PC-3 (cell line): ENCODE measurements at regions not wholly inside any gene's neighbourhood (a gene's known extent, or its start where the extent isn't known, plus 50 kb on each side); places are given as distances from the start of the nearest gene placed in this dataset.

Source experiments
- ATAC-seq: fragments of 200-7000 bp; cut with Tn5 transposase; 2 replicates; pipeline ENCODE4 v1.9.1; 2020; ENCODE audit warnings: mild to moderate bottlenecking, moderate library complexity
- BruUV-seq: library from RNA; stranded (reverse); fragments of 400-500 nt; replicated peaks from 2 replicates; lab custom pipeline; 2021; lab: Mats Ljungman, UMichigan
- CTCF ChIA-PET: fragments of 300-600 bp; sonication (Branson Sonifier 250); formaldehyde crosslinking; loops from one replicate; lab custom pipeline; 2022; ENCODE audit warnings: antibody characterized with exemption; lab: Charles Lee
- POLR2A ChIA-PET: fragments of 300-600 bp; sonication (Branson Sonifier 250); formaldehyde crosslinking; loops from one replicate; lab custom pipeline; 2022; ENCODE audit warnings: antibody characterized with exemption; ENCODE audit not compliant: unreplicated experiment; lab: Charles Lee
- DNase-seq: peaks from one replicate; pipeline ENCODE4 v3.0.0-alpha.2; 2015
- H2AFZ ChIP-seq: fragments of 300-600 bp; sonication (generic); 2 replicates; pipeline ENCODE4 v1.6.0; 2016; ENCODE audit warnings: antibody characterized with exemption, low read length
- H3F3A ChIP-seq: fragments of 300-600 bp; sonication (generic); one replicate; pipeline ENCODE4 v1.6.0; 2017; ENCODE audit warnings: antibody characterized with exemption, low read length, control low read depth, mild to moderate bottlenecking; ENCODE audit not compliant: unreplicated experiment
- H3K27ac ChIP-seq: fragments of 300-600 bp; sonication (generic); 2 replicates; pipeline ENCODE4 v1.5.1; 2016; ENCODE audit warnings: mild to moderate bottlenecking, low read length
- H3K27me3 ChIP-seq: fragments of 300-600 bp; sonication (generic); 2 replicates; pipeline ENCODE4 v1.6.1; 2016; ENCODE audit warnings: low read length, mixed read lengths
- H3K36me3 ChIP-seq: fragments of 300-600 bp; sonication (generic); 2 replicates; pipeline ENCODE4 v1.6.1; 2016; ENCODE audit warnings: low read depth, mixed run types, low read length, mixed read lengths
- H3K4me1 ChIP-seq: fragments of 300-600 bp; sonication (generic); 2 replicates; pipeline ENCODE4 v1.5.1; 2016; ENCODE audit warnings: low read length; ENCODE audit not compliant: insufficient read depth
- H3K4me2 ChIP-seq: fragments of 300-600 bp; sonication (generic); 2 replicates; pipeline ENCODE4 v1.6.0; 2016; ENCODE audit warnings: low read length
- H3K4me3 ChIP-seq: fragments of 300-600 bp; sonication (generic); 2 replicates; pipeline ENCODE4 v1.5.1; 2016; ENCODE audit warnings: mild to moderate bottlenecking, low read length, mixed read lengths
- H3K79me2 ChIP-seq: fragments of 300-600 bp; sonication (generic); 2 replicates; pipeline ENCODE4 v1.6.1; 2017; ENCODE audit warnings: low read length, mixed read lengths
- H3K9ac ChIP-seq: fragments of 300-600 bp; sonication (generic); 2 replicates; pipeline ENCODE4 v1.6.0; 2016; ENCODE audit warnings: mild to moderate bottlenecking, low read length
- H3K9me2 ChIP-seq: fragments of 300-600 bp; sonication (generic); replicated peaks from 2 replicates; pipeline ENCODE4 v1.6.1; 2016; ENCODE audit warnings: mixed run types, low read length, mixed read lengths
- H3K9me3 ChIP-seq: fragments of 300-600 bp; sonication (generic); 2 replicates; pipeline ENCODE4 v1.6.1; 2016; ENCODE audit warnings: low read length, mixed read lengths
- H4K20me1 ChIP-seq: fragments of 300-600 bp; sonication (generic); 2 replicates; pipeline ENCODE4 v1.6.1; 2016; ENCODE audit warnings: low read length, mixed read lengths
- CTCF ChIP-seq: fragments of 300-600 bp; sonication (generic); conservative IDR thresholded peaks from 2 replicates; pipeline ENCODE4 v1.5.1; 2017; ENCODE audit warnings: antibody characterized with exemption, low read depth, mild to moderate bottlenecking, low read length
- EZH2 ChIP-seq: fragments of 300-600 bp; sonication (generic); IDR thresholded peaks from one replicate; pipeline ENCODE4 v1.6.1; 2017; ENCODE audit warnings: antibody characterized with exemption, mild to moderate bottlenecking, low read length; ENCODE audit not compliant: unreplicated experiment
- EZH2phosphoT487 ChIP-seq: fragments of 300-600 bp; sonication (generic); IDR thresholded peaks from 2 replicates; pipeline ENCODE4 v1.6.1; 2018; ENCODE audit warnings: mild to moderate bottlenecking, antibody characterized with exemption, low read length, borderline replicate concordance
- intact Hi-C: fragments of 100-400 bp; cut with micrococcal nuclease; formaldehyde crosslinking; loops from 2 replicates; pipeline ENCODE4 v1.9.0; 2023

- intact Hi-C loops: no loop called here
- ATAC-seq: no peak
- no peak overlapping the region for H2AFZ ChIP-seq
- no TSS peak for BruUV-seq
- no peak overlapping the region for H3K27ac ChIP-seq
- no peaks in the 10 kb centered on the region for H3K4me1 ChIP-seq
- H3K27me3 ChIP-seq: peaks cover 30% of the 10 kb centered on the region
- H3K79me2 ChIP-seq: no peaks in the 10 kb centered on the region
- ChIA-PET POLR2A (no interaction called here), CTCF (no interaction called here)
- no peak overlapping the region for H3K4me2 ChIP-seq
- no peaks in the 10 kb centered on the region for H3K36me3 ChIP-seq
- no peak overlapping the region for H3K4me3 ChIP-seq
- no peak for TF ChIP-seq CTCF
- no peak for TF ChIP-seq EZH2phosphoT487
- no peak for TF ChIP-seq EZH2
- no peaks in the 10 kb centered on the region for H4K20me1 ChIP-seq
- no peak for DNase-seq
- no peak overlapping the region for H3K9ac ChIP-seq
- no peaks in the 10 kb centered on the region for H3K9me2 ChIP-seq
- no peaks in the 10 kb centered on the region for H3F3A ChIP-seq
- no peaks in the 10 kb centered on the region for H3K9me3 ChIP-seq
These were observed 332.1 kb downstream of the FOXG1 start for GRCh38 chr14:29098656-29099055.

- ChIA-PET CTCF (no interaction called here), POLR2A (no interaction called here)
- no peak overlapping the region for H3K4me2 ChIP-seq
- H3K9me2 ChIP-seq: no peaks in the 10 kb centered on the region
- no peaks in the 10 kb centered on the region for H3K9me3 ChIP-seq
- DNase-seq (no peak), ATAC-seq (no peak)
- H3K4me1 ChIP-seq: no peaks in the 10 kb centered on the region
- H3K9ac ChIP-seq: no peak overlapping the region
- H3F3A ChIP-seq: no peaks in the 10 kb centered on the region
- no TSS peak for BruUV-seq
- no peaks in the 10 kb centered on the region for H4K20me1 ChIP-seq
- no peaks in the 10 kb centered on the region for H3K36me3 ChIP-seq
- TF ChIP-seq EZH2 (no peak), EZH2phosphoT487 (no peak), CTCF (no peak)
- no peaks in the 10 kb centered on the region for H3K79me2 ChIP-seq
- no peak overlapping the region for H3K4me3 ChIP-seq
- H2AFZ ChIP-seq: no peak overlapping the region
- H3K27ac ChIP-seq: no peak overlapping the region
- peaks cover 27% of the 10 kb centered on the region for H3K27me3 ChIP-seq
- intact Hi-C loops: no loop called here
These were observed 335.7 kb downstream of the FOXG1 start for GRCh38 chr14:29102266-29102665.

- Histone ChIP-seq H3K9ac (no peak overlapping the region), H2AFZ (no peak overlapping the region), H3K9me3 (no peaks in the 10 kb centered on the region), H3K79me2 (no peaks in the 10 kb centered on the region), H3K4me1 (no peaks in the 10 kb centered on the region), H3F3A (no peaks in the 10 kb centered on the region), H3K27me3 (peaks cover 27% of the 10 kb centered on the region), H3K4me2 (no peak overlapping the region), H3K36me3 (no peaks in the 10 kb centered on the region), H3K9me2 (no peaks in the 10 kb centered on the region), H4K20me1 (no peaks in the 10 kb centered on the region), H3K4me3 (no peak overlapping the region), H3K27ac (no peak overlapping the region)
- ATAC-seq: no peak
- POLR2A ChIA-PET: no interaction called here
- TF ChIP-seq CTCF (no peak), EZH2phosphoT487 (no peak), EZH2 (no peak)
- no TSS peak for BruUV-seq
- CTCF ChIA-PET: no interaction called here
- DNase-seq: no peak
- intact Hi-C loops: no loop called here
These were observed 336.4 kb downstream of the FOXG1 start for GRCh38 chr14:29102996-29103395.
